ENCODE measurements at regions not wholly inside any gene's neighbourhood (a gene's known extent, or its start where the extent isn't known, plus 50 kb on each side); places are given as distances from the start of the nearest gene placed in this dataset.
"Not testable (repeated sequence)": the region's sequence is repeated elsewhere in the genome, so short reads cannot be mapped to it uniquely, and the experiment has no call there.

DNA sequence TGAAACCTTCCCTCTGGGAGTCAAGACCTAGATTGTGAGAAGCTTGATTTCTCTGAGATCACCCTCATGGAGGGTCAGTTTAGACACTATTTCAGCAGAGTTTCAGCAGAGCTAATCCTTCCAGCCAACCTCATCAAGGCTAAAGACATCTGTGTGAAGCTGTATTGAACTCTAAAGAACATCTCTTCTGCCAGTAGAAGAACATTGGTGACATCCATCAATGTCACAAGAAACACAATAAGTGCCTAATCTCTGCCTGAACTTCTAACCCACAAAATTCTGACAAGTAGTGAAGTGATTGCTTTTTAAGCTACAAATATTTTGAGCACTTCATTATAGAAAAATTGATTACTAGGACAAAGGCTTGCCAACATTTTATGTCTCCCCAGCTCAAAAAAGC, 475.8 kb upstream of the PCDH20 start:
- TF ChIP-seq, protein P1, sequence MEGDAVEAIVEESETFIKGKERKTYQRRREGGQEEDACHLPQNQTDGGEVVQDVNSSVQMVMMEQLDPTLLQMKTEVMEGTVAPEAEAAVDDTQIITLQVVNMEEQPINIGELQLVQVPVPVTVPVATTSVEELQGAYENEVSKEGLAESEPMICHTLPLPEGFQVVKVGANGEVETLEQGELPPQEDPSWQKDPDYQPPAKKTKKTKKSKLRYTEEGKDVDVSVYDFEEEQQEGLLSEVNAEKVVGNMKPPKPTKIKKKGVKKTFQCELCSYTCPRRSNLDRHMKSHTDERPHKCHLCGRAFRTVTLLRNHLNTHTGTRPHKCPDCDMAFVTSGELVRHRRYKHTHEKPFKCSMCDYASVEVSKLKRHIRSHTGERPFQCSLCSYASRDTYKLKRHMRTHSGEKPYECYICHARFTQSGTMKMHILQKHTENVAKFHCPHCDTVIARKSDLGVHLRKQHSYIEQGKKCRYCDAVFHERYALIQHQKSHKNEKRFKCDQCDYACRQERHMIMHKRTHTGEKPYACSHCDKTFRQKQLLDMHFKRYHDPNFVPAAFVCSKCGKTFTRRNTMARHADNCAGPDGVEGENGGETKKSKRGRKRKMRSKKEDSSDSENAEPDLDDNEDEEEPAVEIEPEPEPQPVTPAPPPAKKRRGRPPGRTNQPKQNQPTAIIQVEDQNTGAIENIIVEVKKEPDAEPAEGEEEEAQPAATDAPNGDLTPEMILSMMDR (IDR thresholded peaks at IDR 0.05; ENCODE audit: unreplicated experiment): no peak
- H3K4me1 Mint-ChIP-seq (ENCODE audit: low read depth): peaks cover 5% of the 10 kb centered on the region
- H3K4me3 Mint-ChIP-seq (ENCODE audit: low read depth): no peak overlapping the region
- no peak for DNase-seq (ENCODE audit: low spot score, unreplicated experiment)
- no peaks in the 10 kb centered on the region for H3K27me3 Mint-ChIP-seq
- H3K36me3 Mint-ChIP-seq (ENCODE audit: insufficient read depth): no peaks in the 10 kb centered on the region
- no peak overlapping the region for H3K27ac Mint-ChIP-seq
- H3K9me3 Mint-ChIP-seq (ENCODE audit: low read depth): no peaks in the 10 kb centered on the region

DNA sequence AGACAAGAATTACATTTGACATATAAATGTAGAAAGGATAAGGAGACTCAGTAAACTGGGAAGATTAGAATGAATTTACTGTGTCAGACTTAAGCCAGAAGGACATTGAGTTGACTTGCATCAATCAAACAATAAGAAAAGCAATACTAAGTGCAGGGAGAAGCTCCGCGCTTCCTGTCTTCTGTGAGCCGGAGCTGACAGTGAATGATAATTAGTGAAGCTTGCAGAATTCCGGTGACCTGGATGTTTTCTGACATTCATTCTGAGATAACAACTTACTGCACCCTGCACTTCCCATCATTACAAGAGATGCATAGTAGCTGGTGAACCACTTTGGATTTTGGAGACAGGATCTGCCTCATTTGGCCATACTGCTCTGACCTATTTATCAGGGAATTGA, 469.2 kb upstream of the PCDH20 start:
- Mint-ChIP-seq H3K4me3 (ENCODE audit: low read depth) (no peak overlapping the region), H3K9me3 (ENCODE audit: low read depth) (no peaks in the 10 kb centered on the region), H3K4me1 (ENCODE audit: low read depth) (no peaks in the 10 kb centered on the region), H3K27ac (no peak overlapping the region), H3K36me3 (ENCODE audit: insufficient read depth) (no peaks in the 10 kb centered on the region), H3K27me3 (no peaks in the 10 kb centered on the region)
- no peak for DNase-seq (ENCODE audit: low spot score, unreplicated experiment)
- TF ChIP-seq, protein P1 (IDR thresholded peaks at IDR 0.05; ENCODE audit: unreplicated experiment): no peak

DNA sequence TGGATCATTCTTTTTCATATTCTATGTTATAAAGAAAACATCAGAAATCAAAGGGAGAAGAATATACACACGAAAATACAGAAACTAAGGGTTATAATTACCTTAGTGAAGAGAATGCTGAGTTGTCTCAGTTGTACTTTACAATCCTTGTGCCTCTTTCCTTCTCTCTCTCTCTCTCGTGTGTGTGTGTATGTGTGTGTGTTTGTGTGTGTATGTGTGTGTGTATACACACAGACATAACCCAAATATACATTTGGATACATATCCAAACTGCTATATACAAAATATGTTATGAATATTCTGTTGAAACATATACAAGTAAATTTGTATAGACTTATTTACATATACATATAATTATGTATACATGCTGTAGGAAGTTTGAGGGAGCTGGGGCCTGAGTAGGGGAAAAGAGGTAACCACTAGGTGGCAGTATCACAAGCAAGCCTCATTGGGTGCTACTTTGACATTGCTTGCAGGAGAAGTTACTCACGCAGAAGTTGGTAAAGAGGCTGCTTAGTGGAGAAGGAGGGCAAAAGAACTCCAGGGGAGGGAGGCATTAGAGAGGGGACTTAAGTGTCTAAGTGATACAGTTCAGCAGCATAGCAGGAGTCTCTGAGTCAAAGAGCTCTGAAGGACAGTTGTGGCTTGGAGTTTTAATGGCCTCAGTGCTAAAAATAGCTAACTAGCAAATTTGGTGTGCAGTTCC, 465.1 kb upstream of the PCDH20 start:
- peaks cover 23% of the 10 kb centered on the region for H3K9me3 Mint-ChIP-seq (ENCODE audit: low read depth)
- TF ChIP-seq, protein P1 (IDR thresholded peaks at IDR 0.05; ENCODE audit: unreplicated experiment): peak; percentile 59
- H3K27me3 Mint-ChIP-seq: no peaks in the 10 kb centered on the region
- no peaks in the 10 kb centered on the region for H3K4me1 Mint-ChIP-seq (ENCODE audit: low read depth)
- H3K36me3 Mint-ChIP-seq (ENCODE audit: insufficient read depth): peaks cover 3% of the 10 kb centered on the region
- no peak overlapping the region for H3K4me3 Mint-ChIP-seq (ENCODE audit: low read depth)
- DNase-seq (ENCODE audit: low spot score, unreplicated experiment): no peak
- H3K27ac Mint-ChIP-seq: no peak overlapping the region

DNA sequence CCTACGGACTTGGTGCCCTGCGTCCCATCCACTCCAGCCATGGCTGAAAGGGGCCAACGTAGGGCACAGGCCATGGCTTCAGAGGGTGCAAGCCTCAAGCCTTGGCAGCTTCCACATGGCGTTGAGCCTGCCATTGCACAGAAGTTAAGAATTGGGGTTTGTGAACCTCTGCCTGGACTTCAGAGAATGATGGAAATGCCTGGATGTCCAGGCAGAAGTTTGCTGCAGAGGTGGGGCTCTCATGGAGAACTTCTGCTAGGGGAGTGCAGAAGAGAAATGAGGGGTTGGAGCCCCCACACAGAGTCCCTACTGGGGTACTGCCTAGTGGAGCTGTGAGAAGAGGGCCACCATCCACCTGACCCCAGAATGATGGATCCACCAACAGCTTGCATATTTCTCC, 462.9 kb upstream of the PCDH20 start:
- H3K27me3 Mint-ChIP-seq; H3K36me3 Mint-ChIP-seq (ENCODE audit: insufficient read depth); H3K27ac Mint-ChIP-seq; H3K4me3 Mint-ChIP-seq (ENCODE audit: low read depth); H3K4me1 Mint-ChIP-seq (ENCODE audit: low read depth); DNase-seq (ENCODE audit: low spot score, unreplicated experiment): not testable (repeated sequence)
- H3K9me3 Mint-ChIP-seq (ENCODE audit: low read depth): peaks cover 30% of the 10 kb centered on the region

DNA sequence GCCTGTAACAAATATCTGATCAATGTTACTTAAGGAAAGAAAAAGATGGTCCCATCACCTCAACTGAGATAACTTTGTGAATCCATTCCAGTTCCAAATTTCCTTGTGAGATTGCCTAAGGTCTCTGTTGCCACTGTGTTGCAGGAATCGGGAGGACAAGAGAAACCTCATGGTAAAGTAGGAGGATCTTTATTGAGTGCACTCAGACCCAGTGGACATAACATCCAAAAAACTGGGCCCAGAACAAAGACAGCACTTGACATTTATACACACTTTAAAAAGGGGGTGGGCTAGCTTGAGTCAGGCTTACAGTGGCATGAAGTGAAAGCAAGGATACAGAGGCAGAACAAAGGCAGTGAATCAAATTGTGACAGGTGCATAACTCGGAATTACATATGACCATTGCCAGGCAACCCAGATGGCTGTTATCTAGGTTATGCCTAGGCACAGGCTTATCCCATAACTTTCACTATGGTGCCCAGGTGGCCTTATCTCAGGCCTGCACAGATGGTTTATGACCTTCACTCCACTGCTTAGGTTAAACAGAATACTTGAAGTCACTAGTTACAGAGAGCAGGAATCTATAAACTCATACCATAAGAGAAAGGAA, 459.4 kb upstream of the PCDH20 start:
- H3K4me1 Mint-ChIP-seq (ENCODE audit: low read depth): no peaks in the 10 kb centered on the region
- peaks cover 30% of the 10 kb centered on the region for H3K9me3 Mint-ChIP-seq (ENCODE audit: low read depth)
- H3K4me3 Mint-ChIP-seq (ENCODE audit: low read depth): no peak overlapping the region
- TF ChIP-seq, protein P1 (IDR thresholded peaks at IDR 0.05; ENCODE audit: unreplicated experiment): no peak
- no peak for DNase-seq (ENCODE audit: low spot score, unreplicated experiment)
- H3K27ac Mint-ChIP-seq: no peak overlapping the region
- H3K36me3 Mint-ChIP-seq (ENCODE audit: insufficient read depth): peaks cover 3% of the 10 kb centered on the region
- no peaks in the 10 kb centered on the region for H3K27me3 Mint-ChIP-seq

DNA sequence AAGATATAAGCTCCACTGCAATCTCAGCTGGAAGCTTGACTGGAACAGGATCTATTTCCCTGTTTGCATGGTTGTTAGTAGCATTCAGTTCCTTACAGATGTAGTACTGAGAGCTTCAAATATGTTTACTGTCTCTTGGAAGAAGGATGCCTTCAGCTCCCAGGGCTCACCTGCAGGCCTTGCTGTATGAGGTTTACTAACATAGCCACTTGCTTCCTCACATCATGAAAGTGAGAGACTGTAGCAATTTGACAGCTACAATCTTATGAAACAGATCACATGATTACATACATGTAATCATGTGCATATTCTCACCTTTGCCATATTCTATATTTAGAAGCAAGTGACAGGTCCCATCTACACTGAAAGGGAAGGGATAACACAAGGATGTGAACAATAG, 458.1 kb upstream of the PCDH20 start:
- Mint-ChIP-seq H3K9me3 (ENCODE audit: low read depth) (peaks cover 32% of the 10 kb centered on the region), H3K27ac (no peak overlapping the region), H3K4me3 (ENCODE audit: low read depth) (no peak overlapping the region), H3K27me3 (no peaks in the 10 kb centered on the region), H3K36me3 (ENCODE audit: insufficient read depth) (peaks cover 3% of the 10 kb centered on the region), H3K4me1 (ENCODE audit: low read depth) (no peaks in the 10 kb centered on the region)
- DNase-seq (ENCODE audit: low spot score, unreplicated experiment): no peak
- TF ChIP-seq, protein P1 (IDR thresholded peaks at IDR 0.05; ENCODE audit: unreplicated experiment): no peak
